ENCODE measurements at regions not wholly inside any gene's neighbourhood (a gene's known extent, or its start where the extent isn't known, plus 50 kb on each side); places are given as distances from the start of the nearest gene placed in this dataset.

GRCh38 chr4:149901128-149901527 lies 85.5 kb upstream of the IQCM start:
- ATAC-seq (no peak), FAIRE-seq (no peak), DNase-seq (ENCODE audit: low spot score) (no peak)
- no peak overlapping the region for H3K9ac ChIP-seq (ENCODE audit: insufficient read depth, low read depth, low read length)
- no TSS peak for BruUV-seq (replicated peaks)
- no peaks in the 10 kb centered on the region for H3K36me3 ChIP-seq (replicated peaks in 1 of 2; ENCODE audit: control insufficient read depth in 1 of 2, insufficient read depth in 2 of 2, low read length in 2 of 2)
- no peaks in the 10 kb centered on the region for H3K27me3 ChIP-seq (ENCODE audit: control insufficient read depth in 1 of 2, insufficient read depth in 2 of 2, low read length in 2 of 2)
- H3K4me2 ChIP-seq (ENCODE audit: low read depth, low read length) = no peak overlapping the region
- no peak overlapping the region for H3K27ac ChIP-seq (ENCODE audit: extremely low read length, insufficient read depth, low read length)
- no peaks in the 10 kb centered on the region for H3K79me2 ChIP-seq (ENCODE audit: insufficient read depth, low read length)
- no peak overlapping the region for H3K4me3 ChIP-seq (replicated peaks in 1 of 3; ENCODE audit: insufficient read depth in 1 of 3, low read depth in 2 of 3, low read length in 3 of 3)
- no peak for TF ChIP-seq HOMEZ (CRISPR knock-in tag; IDR thresholded peaks at IDR 0.05; ENCODE audit: low read depth)
- no peak for TF ChIP-seq JARID2 (CRISPR knock-in tag; IDR thresholded peaks at IDR 0.05; ENCODE audit: insufficient replicate concordance)
- no peak for TF ChIP-seq ZNF530 (CRISPR knock-in tag; IDR thresholded peaks at IDR 0.05; ENCODE audit: low read depth)
- TF ChIP-seq MAX (IDR thresholded peaks at IDR 0.05) = no peak
- no peak for TF ChIP-seq ONECUT2 (CRISPR knock-in tag; IDR thresholded peaks at IDR 0.05)
- TF ChIP-seq ATF7-NPFF (CRISPR knock-in tag; IDR thresholded peaks at IDR 0.05; ENCODE audit: low read depth) = no peak
- TF ChIP-seq PBX3 (CRISPR knock-in tag; IDR thresholded peaks at IDR 0.05; ENCODE audit: borderline replicate concordance) = no peak
- no peak for TF ChIP-seq ZNF446 (CRISPR knock-in tag; IDR thresholded peaks at IDR 0.05)
- no peak for TF ChIP-seq ZNF280D (CRISPR knock-in tag; IDR thresholded peaks at IDR 0.05)
- no peak for TF ChIP-seq ZNF678 (CRISPR knock-in tag; IDR thresholded peaks at IDR 0.05)
- TF ChIP-seq MBD4 (IDR thresholded peaks at IDR 0.05; ENCODE audit: borderline replicate concordance, low read length) = no peak
- no peak for TF ChIP-seq GZF1 (CRISPR knock-in tag; IDR thresholded peaks at IDR 0.05)
- TF ChIP-seq SETDB1 (CRISPR knock-in tag; IDR thresholded peaks at IDR 0.05; ENCODE audit: borderline replicate concordance) = no peak
- no peak for TF ChIP-seq SALL2 (CRISPR knock-in tag; IDR thresholded peaks at IDR 0.05)
- no peak for TF ChIP-seq ZNF704 (CRISPR knock-in tag; IDR thresholded peaks at IDR 0.05; ENCODE audit: borderline replicate concordance)
- 1% methylated on average over 5 of the region's 5 CpGs for WGBS (ENCODE audit: low lambda C conversion rate)
- in situ Hi-C loops (cut with HindIII; ENCODE audit: extremely low pct_ligation_motif_present, low pct_unique_long_range_greater_than_20kb) = no loop called here
- POLR2A ChIA-PET = no interaction called here
- no peak overlapping the region for H2AFZ ChIP-seq (ENCODE audit: low read length)
- CTCF ChIA-PET (ENCODE audit: low intra/inter-chr PET ratio, low total read pairs) = no interaction called here
- H3K4me1 ChIP-seq (ENCODE audit: insufficient read depth, low read length) = no peaks in the 10 kb centered on the region
- H3K9me3 ChIP-seq (ENCODE audit: low read length) = no peaks in the 10 kb centered on the region
- intact Hi-C loops (cut with micrococcal nuclease; ENCODE audit: unreplicated experiment) = no loop called here
- no peaks in the 10 kb centered on the region for H4K20me1 ChIP-seq (ENCODE audit: insufficient read depth, low read length)
